Endothelial cell (in vitro differentiated cells): ENCODE measurements at regions not wholly inside any gene's neighbourhood (a gene's known extent, or its start where the extent isn't known, plus 50 kb on each side); places are given as distances from the start of the nearest gene placed in this dataset.

ENCODE experiments used
- DNase-seq: peaks from one replicate; pipeline ENCODE4 v3.0.0; 2021; ENCODE audit warnings: low spot score
- H3K27ac Mint-ChIP-seq: one replicate; pipeline ENCODE4 v1.8.0; 2021; ENCODE audit warnings: mixed read lengths, inconsistent platforms; ENCODE audit not compliant: unreplicated experiment
- H3K27me3 Mint-ChIP-seq: one replicate; pipeline ENCODE4 v1.8.0; 2021; ENCODE audit warnings: mild to moderate bottlenecking, moderate library complexity, mixed read lengths, inconsistent platforms; ENCODE audit not compliant: unreplicated experiment
- H3K36me3 Mint-ChIP-seq: one replicate; pipeline ENCODE4 v1.8.0; 2021; ENCODE audit warnings: mild to moderate bottlenecking, low read depth, mixed read lengths, inconsistent platforms; ENCODE audit not compliant: unreplicated experiment
- H3K4me1 Mint-ChIP-seq: one replicate; pipeline ENCODE4 v1.8.0; 2021; ENCODE audit warnings: mild to moderate bottlenecking, mixed read lengths, inconsistent platforms; ENCODE audit not compliant: unreplicated experiment
- H3K4me3 Mint-ChIP-seq: one replicate; pipeline ENCODE4 v1.8.0; 2021; ENCODE audit warnings: mild to moderate bottlenecking, mixed read lengths, inconsistent platforms; ENCODE audit not compliant: unreplicated experiment
- H3K9me3 Mint-ChIP-seq: one replicate; pipeline ENCODE4 v1.8.0; 2021; ENCODE audit warnings: mixed read lengths, inconsistent platforms; ENCODE audit not compliant: unreplicated experiment
- CTCF ChIP-seq: fragments of 200-600 bp; sonication (generic); IDR thresholded peaks from one replicate; pipeline ENCODE4 v1.5.0; 2021; ENCODE audit warnings: antibody characterized with exemption; ENCODE audit not compliant: unreplicated experiment

- DNase-seq: no peak
- Mint-ChIP-seq H3K27ac (no peak overlapping the region), H3K9me3 (no peaks in the 10 kb centered on the region), H3K27me3 (no peaks in the 10 kb centered on the region), H3K4me3 (no peak overlapping the region), H3K4me1 (peaks cover 8% of the 10 kb centered on the region), H3K36me3 (no peaks in the 10 kb centered on the region)
- TF ChIP-seq CTCF: no peak
Measured at GRCh38 chr6:132063204-132063603, 112.0 kb upstream of the CCN2 start.

- no peak for DNase-seq
- Mint-ChIP-seq H3K36me3 (no peaks in the 10 kb centered on the region), H3K27ac (no peak overlapping the region), H3K4me1 (peaks cover 8% of the 10 kb centered on the region), H3K4me3 (no peak overlapping the region), H3K9me3 (no peaks in the 10 kb centered on the region), H3K27me3 (no peaks in the 10 kb centered on the region)
- TF ChIP-seq CTCF: no peak
Measured at GRCh38 chr6:132062626-132063025, 111.5 kb upstream of the CCN2 start.

- Mint-ChIP-seq H3K36me3 (no peaks in the 10 kb centered on the region), H3K4me3 (no peak overlapping the region), H3K27me3 (no peaks in the 10 kb centered on the region), H3K27ac (no peak overlapping the region), H3K4me1 (peaks cover 8% of the 10 kb centered on the region), H3K9me3 (no peaks in the 10 kb centered on the region)
- no peak for DNase-seq
- no peak for TF ChIP-seq CTCF
Measured at GRCh38 chr6:132061381-132061780, 110.2 kb upstream of the CCN2 start.

- Mint-ChIP-seq H3K36me3 (no peaks in the 10 kb centered on the region), H3K27ac (no peak overlapping the region)
Measured at GRCh38 chr6:132060591-132060990, 109.4 kb upstream of the CCN2 start.

GRCh38 chr6:132058975-132059374 is 107.8 kb upstream of the CCN2 start:
- Mint-ChIP-seq H3K36me3 (no peaks in the 10 kb centered on the region), H3K4me3 (no peak overlapping the region), H3K27ac (no peak overlapping the region), H3K27me3 (no peaks in the 10 kb centered on the region), H3K4me1 (peaks cover 8% of the 10 kb centered on the region), H3K9me3 (no peaks in the 10 kb centered on the region)
- no peak for TF ChIP-seq CTCF
- DNase-seq: no peak

More at GRCh38 chr6:132060591-132060990, 109.4 kb upstream of the CCN2 start:
- Mint-ChIP-seq H3K9me3 (no peaks in the 10 kb centered on the region), H3K27me3 (no peaks in the 10 kb centered on the region), H3K4me3 (no peak overlapping the region), H3K4me1 (peaks cover 8% of the 10 kb centered on the region)
- TF ChIP-seq CTCF: no peak
- no peak for DNase-seq
